K562 (cell line): ENCODE measurements at regions not wholly inside any gene's neighbourhood (a gene's known extent, or its start where the extent isn't known, plus 50 kb on each side); places are given as distances from the start of the nearest gene placed in this dataset.

Source experiments
- ATAC-seq: fragments of 200-7000 bp; cut with Tn5 transposase; 3 replicates; pipeline ENCODE4 v1.9.1; 2020; ENCODE audit warnings: moderate library complexity
- BruUV-seq: library from RNA; stranded (reverse); fragments of 400-500 nt; replicated peaks from 2 replicates; lab custom pipeline; 2021; lab: Mats Ljungman, UMichigan
- CTCF ChIA-PET: fragments of 300-600 bp; formaldehyde crosslinking; extraction: SDS; loops from one replicate; lab custom pipeline; 2021; ENCODE audit warnings: low intra/inter-chr PET ratio; lab: Yijun Ruan, JAX
- POLR2A ChIA-PET: fragments of 300-600, 350-650 bp; sonication (Branson Sonifier 250); formaldehyde crosslinking; extraction: SDS; loops from one replicate; lab custom pipeline; 2021; ENCODE audit warnings: antibody characterized with exemption, inconsistent platforms; lab: Yijun Ruan, JAX
- DNase-seq, 4 experiments: peaks; one replicate each; pipeline versions ENCODE4 v3.0.0 to v3.0.0-alpha.2; 2011 to 2018; ENCODE audit warnings: low spot score in 3 of 4, mixed read lengths in 3 of 4; ENCODE audit errors: extremely low read depth in 1 of 4
- FAIRE-seq: peaks from 2 replicates; lab custom pipeline; 2011; peaks lifted over from hg19 to GRCh38; lab: Jason Lieb, UNC
- H2AFZ ChIP-seq: 2 replicates; pipeline ENCODE4 v1.6.0; 2011; ENCODE audit warnings: low read depth, low read length, control low read depth, inconsistent platforms
- H3K27ac ChIP-seq: fragments of 200-600 bp; 3 replicates; pipeline ENCODE4 v1.8.0; 2011; ENCODE audit warnings: low read depth, mild to moderate bottlenecking, control low read depth, inconsistent platforms, low read length, moderate library complexity, mixed read lengths; ENCODE audit errors: extremely low read depth
- H3K27me3 ChIP-seq, 2 experiments: fragments of 300-600 bp in 1 of 2; 2 replicates in 1 of 2; 3 replicates in 1 of 2; pipeline versions ENCODE4 v1.6.0 to v1.8.0; 2011; ENCODE audit warnings: inconsistent platforms in 2 of 2, low read length in 2 of 2, mild to moderate bottlenecking in 1 of 2, mixed read lengths in 1 of 2, moderate library complexity in 1 of 2; ENCODE audit not compliant: control insufficient read depth in 2 of 2, insufficient read depth in 2 of 2
- H3K36me3 ChIP-seq: fragments of 300-600 bp; 3 replicates; pipeline ENCODE4 v1.8.0; 2011; ENCODE audit warnings: mild to moderate bottlenecking, low read length, inconsistent platforms; ENCODE audit not compliant: control insufficient read depth, insufficient read depth
- H3K4me1 ChIP-seq, 2 experiments: fragments of 200-600 bp in 1 of 2; replicated peaks in 1 of 2; 2 replicates in 1 of 2; 3 replicates in 1 of 2; pipeline versions ENCODE4 v1.5.1 to v1.8.0; 2011; ENCODE audit warnings: inconsistent platforms in 2 of 2, low read length in 2 of 2, mild to moderate bottlenecking in 1 of 2, mixed read lengths in 1 of 2, moderate library complexity in 1 of 2; ENCODE audit not compliant: control insufficient read depth in 2 of 2, insufficient read depth in 2 of 2
- H3K4me2 ChIP-seq: 2 replicates; pipeline ENCODE4 v1.6.1; 2011; ENCODE audit warnings: low read length, control low read depth, inconsistent platforms, mixed read lengths; ENCODE audit not compliant: insufficient read depth
- H3K4me3 ChIP-seq: fragments of 200-600 bp; sonication (generic), shearing (Covaris generic); 2 replicates; pipeline ENCODE4 v1.5.1; 2016; ENCODE audit warnings: control low read depth, inconsistent platforms
- H3K79me2 ChIP-seq: fragments of 200-600 bp; 3 replicates; pipeline ENCODE4 v1.8.0; 2011; ENCODE audit warnings: low read length, inconsistent platforms; ENCODE audit not compliant: control insufficient read depth, insufficient read depth
- H3K9ac ChIP-seq, 2 experiments: 2 replicates each; pipeline versions ENCODE4 v1.6.0 to v1.6.1; 2011; ENCODE audit warnings: low read depth in 2 of 2, low read length in 2 of 2, control low read depth in 1 of 2, inconsistent platforms in 1 of 2, mild to moderate bottlenecking in 1 of 2, mixed read lengths in 1 of 2; ENCODE audit not compliant: insufficient read depth in 1 of 2
- H3K9me1 ChIP-seq: one replicate; pipeline ENCODE4 v1.6.0; 2011; ENCODE audit warnings: inconsistent platforms, mild to moderate bottlenecking, low read length, moderate library complexity; ENCODE audit not compliant: control insufficient read depth, insufficient read depth
- H3K9me3 ChIP-seq: replicated peaks from 2 replicates; pipeline ENCODE4 v1.5.1; 2011; ENCODE audit warnings: low read depth, low read length, inconsistent platforms; ENCODE audit not compliant: control insufficient read depth, insufficient read depth
- H4K20me1 ChIP-seq: replicated peaks from 2 replicates; pipeline ENCODE4 v1.6.1; 2011; ENCODE audit warnings: low read length, inconsistent platforms, mixed read lengths; ENCODE audit not compliant: control insufficient read depth, insufficient read depth
- CCNT2 ChIP-seq: IDR thresholded peaks from 2 replicates; pipeline ENCODE4 v1.6.1; 2011; ENCODE audit warnings: borderline replicate concordance, low read depth, mild to moderate bottlenecking, moderate library complexity, mixed read lengths, low read length; ENCODE audit not compliant: insufficient read length; ENCODE audit errors: extremely low read depth
- ERF ChIP-seq: fragments of 450-650 bp; formaldehyde crosslinking; IDR thresholded peaks from 2 replicates; pipeline ENCODE4 v1.4.0; 2020; ENCODE audit warnings: mild to moderate bottlenecking, mixed read lengths
- FOXJ3 ChIP-seq: sonication (generic); formaldehyde crosslinking; IDR thresholded peaks from 2 replicates; pipeline ENCODE4 v1.4.0; 2020; ENCODE audit warnings: mild to moderate bottlenecking, missing genetic modification reagents
- GTF2B ChIP-seq: IDR thresholded peaks from 2 replicates; pipeline ENCODE4 v1.6.1; 2011; ENCODE audit not compliant: insufficient read length; ENCODE audit errors: extremely low read depth
- HNRNPK ChIP-seq: fragments of 200-400 bp; formaldehyde crosslinking; IDR thresholded peaks from one replicate; pipeline ENCODE4 v1.6.1; 2018; ENCODE audit warnings: mild to moderate bottlenecking, low read depth, low read length; ENCODE audit not compliant: poor library complexity, severe bottlenecking
- KLF16 ChIP-seq: IDR thresholded peaks from 2 replicates; pipeline ENCODE4 v1.6.1; 2016; ENCODE audit warnings: antibody characterized with exemption
- MITF ChIP-seq: IDR thresholded peaks from 2 replicates; pipeline ENCODE4 v1.6.1; 2014; ENCODE audit warnings: antibody characterized with exemption
- NCOA1 ChIP-seq: fragments of 450-650 bp; IDR thresholded peaks from 2 replicates; pipeline ENCODE4 v1.6.1; 2016; ENCODE audit warnings: low read depth
- PCBP1 ChIP-seq: fragments of 200-400 bp; formaldehyde crosslinking; IDR thresholded peaks from 2 replicates; pipeline ENCODE4 v1.6.1; 2018; ENCODE audit warnings: mild to moderate bottlenecking, low read depth, low read length; ENCODE audit not compliant: poor library complexity, severe bottlenecking
- SETDB1 ChIP-seq: IDR thresholded peaks from one replicate; pipeline ENCODE4 v1.6.1; 2012; ENCODE audit warnings: low read length, control low read depth, inconsistent platforms
- TARDBP ChIP-seq: fragments of 450-650 bp; IDR thresholded peaks from 2 replicates; pipeline ENCODE4 v1.6.1; 2016
- TSC22D4 ChIP-seq: fragments of 450-650 bp; IDR thresholded peaks from 2 replicates; pipeline ENCODE4 v1.6.1; 2016; ENCODE audit warnings: missing genetic modification characterization, missing biosample characterization, control low read depth
- ZBTB11 ChIP-seq, 3 experiments: fragments of 200-800 bp in 1 of 3; fragments of 250-450 bp in 1 of 3; fragments of 450-650 bp in 1 of 3; sonication (Bioruptor Pico) in 1 of 3; sonication (Bioruptor generic) in 1 of 3; formaldehyde crosslinking in 1 of 3; IDR thresholded peaks; 2 replicates each; pipeline versions ENCODE4 v1.6.1 to v1.8.0; 2016 to 2022; ENCODE audit warnings: mild to moderate bottlenecking in 2 of 3, missing genetic modification characterization in 2 of 3, missing compliant biosample characterization in 1 of 3, moderate library complexity in 1 of 3
- ZBTB7A ChIP-seq: IDR thresholded peaks from 2 replicates; pipeline ENCODE4 v1.6.1; 2011; ENCODE audit warnings: low read depth, mild to moderate bottlenecking, low read length, moderate library complexity, borderline replicate concordance; ENCODE audit not compliant: control insufficient read depth
- ZC3H8 ChIP-seq: fragments of 450-650 bp; IDR thresholded peaks from 2 replicates; pipeline ENCODE4 v1.6.1; 2017
- ZFP1 ChIP-seq: fragments of 450-650 bp; formaldehyde crosslinking; IDR thresholded peaks from 2 replicates; pipeline ENCODE4 v1.4.0; 2020; ENCODE audit warnings: mild to moderate bottlenecking, mixed read lengths
- ZFP36 ChIP-seq: fragments of 150-350 bp; IDR thresholded peaks from 2 replicates; pipeline ENCODE4 v1.6.1; 2018; ENCODE audit warnings: low read length, low read depth; ENCODE audit not compliant: partially characterized antibody
- ZNF232 ChIP-seq: sonication (generic); formaldehyde crosslinking; IDR thresholded peaks from 2 replicates; pipeline ENCODE4 v1.8.0; 2022; ENCODE audit warnings: mild to moderate bottlenecking, missing genetic modification reagents
- ZNF324 ChIP-seq: fragments of 250-450 bp; sonication (Bioruptor Pico); IDR thresholded peaks from 2 replicates; pipeline ENCODE4 v1.4.0; 2020; ENCODE audit warnings: mild to moderate bottlenecking
- WGBS: fragments of 100-300 bp; shearing (Covaris generic); methylation state at CpG from one replicate; pipeline ENCODE4 v1.1.6; 2016; ENCODE audit warnings: low coverage, mixed read lengths; ENCODE audit not compliant: insufficient coverage; ENCODE audit errors: missing lambda C conversion rate; 5-methylcytosine and 5-hydroxymethylcytosine counted together
- in situ Hi-C: fragments of 300-500 bp; cut with MboI; formaldehyde crosslinking; loops from 4 replicates; pipeline ENCODE4 v1.15.0; 2018; ENCODE audit warnings: inconsistent platforms, mixed read lengths
- intact Hi-C: fragments of 100-400 bp; cut with micrococcal nuclease; formaldehyde crosslinking; loops from 2 replicates; pipeline ENCODE4 v1.14.2; 2022

- intact Hi-C loops (loop anchor here (10.0 kb wide), 1 partner anchor 1107 kb away; no protein-coding TSS in a partner anchor), in situ Hi-C loops (no loop called here)
- Histone ChIP-seq H3K9me3 (no peaks in the 10 kb centered on the region), H3K9ac (no peak overlapping the region), H3K27me3 (no peaks in the 10 kb centered on the region), H3K4me3 (no peak overlapping the region), H3K79me2 (no peaks in the 10 kb centered on the region), H3K4me2 (no peak overlapping the region), H3K36me3 (no peaks in the 10 kb centered on the region), H2AFZ (no peak overlapping the region), H4K20me1 (no peaks in the 10 kb centered on the region), H3K9me1 (no peaks in the 10 kb centered on the region), H3K4me1 (no peaks in the 10 kb centered on the region), H3K27ac (no peak overlapping the region)
- no TSS peak for BruUV-seq
- TF ChIP-seq ZC3H8 (no peak), ZNF232 (CRISPR knock-in tag) (no peak), ZFP1 (CRISPR knock-in tag) (no peak), ZBTB11 (CRISPR knock-in tag; IDR thresholded peaks at IDR 0.05) (no peak), PCBP1 (no peak), NCOA1 (no peak), CCNT2 (no peak), KLF16 (no peak), TSC22D4 (tag) (no peak), HNRNPK (no peak), SETDB1 (no peak), MITF (no peak), GTF2B (no peak), ZNF324 (CRISPR knock-in tag) (no peak), ERF (no peak), TARDBP (no peak), ZFP36 (no peak), ZBTB7A (no peak), FOXJ3 (CRISPR knock-in tag) (no peak)
- WGBS: 8% methylated on average over 2 of the region's 2 CpGs
- POLR2A ChIA-PET: no interaction called here
- CTCF ChIA-PET: no interaction called here
- ATAC-seq (no peak), DNase-seq (no peak), FAIRE-seq (no peak)
These were observed 133.9 kb upstream of the FBN2 start for GRCh38 chr5:128671943-128672342.
